B cell (primary cell): ENCODE measurements at regions not wholly inside any gene's neighbourhood (a gene's known extent, or its start where the extent isn't known, plus 50 kb on each side); places are given as distances from the start of the nearest gene placed in this dataset.

Experiments
- EZH2 ChIP-seq: IDR thresholded peaks from 2 replicates; pipeline ENCODE4 v1.6.1; 2012; ENCODE audit warnings: borderline replicate concordance, low read depth, mild to moderate bottlenecking, moderate library complexity, low read length; ENCODE audit not compliant: insufficient read depth, poor library complexity, severe bottlenecking
- TF ChIP-seq, protein P1 (sequence below): fragments of 200-600 bp; IDR thresholded peaks from one replicate; pipeline ENCODE4 v1.8.0; 2022; ENCODE audit warnings: antibody characterized with exemption, mild to moderate bottlenecking

DNA sequence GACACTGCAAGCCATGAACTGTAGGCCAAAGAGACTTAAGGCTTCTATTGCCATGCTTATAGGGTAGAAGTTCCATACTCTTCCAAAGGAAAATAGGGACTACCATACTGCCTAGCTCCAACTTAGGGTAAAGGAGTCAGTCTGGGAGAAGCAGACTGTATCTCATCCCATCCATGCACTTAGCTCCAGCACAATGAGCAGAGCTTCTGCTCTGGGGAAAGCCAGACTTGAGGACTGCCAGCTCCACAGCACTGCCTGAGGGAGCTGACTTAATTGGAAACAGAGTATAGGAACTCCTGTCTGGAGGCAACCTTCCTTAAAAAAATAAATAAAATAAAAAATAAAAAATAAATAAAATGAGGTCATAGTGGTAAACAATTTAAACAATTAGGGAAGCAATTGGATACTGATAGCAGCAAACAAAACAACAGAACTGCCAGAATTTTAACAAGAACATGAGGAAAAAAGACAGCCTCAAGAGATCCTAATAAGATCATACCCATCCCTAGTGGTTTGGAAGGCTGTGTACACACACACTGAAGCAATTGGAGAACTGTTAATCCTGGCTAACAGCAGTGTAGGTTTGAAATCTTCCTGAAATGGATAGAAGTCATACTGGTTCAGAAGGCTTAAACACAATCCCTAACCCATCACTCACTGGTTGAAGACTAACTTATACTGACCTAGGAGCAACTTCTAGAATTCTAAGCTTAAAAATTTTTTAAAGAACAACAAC lies 550.1 kb downstream of the TBC1D4 start:
- TF ChIP-seq, protein P1, sequence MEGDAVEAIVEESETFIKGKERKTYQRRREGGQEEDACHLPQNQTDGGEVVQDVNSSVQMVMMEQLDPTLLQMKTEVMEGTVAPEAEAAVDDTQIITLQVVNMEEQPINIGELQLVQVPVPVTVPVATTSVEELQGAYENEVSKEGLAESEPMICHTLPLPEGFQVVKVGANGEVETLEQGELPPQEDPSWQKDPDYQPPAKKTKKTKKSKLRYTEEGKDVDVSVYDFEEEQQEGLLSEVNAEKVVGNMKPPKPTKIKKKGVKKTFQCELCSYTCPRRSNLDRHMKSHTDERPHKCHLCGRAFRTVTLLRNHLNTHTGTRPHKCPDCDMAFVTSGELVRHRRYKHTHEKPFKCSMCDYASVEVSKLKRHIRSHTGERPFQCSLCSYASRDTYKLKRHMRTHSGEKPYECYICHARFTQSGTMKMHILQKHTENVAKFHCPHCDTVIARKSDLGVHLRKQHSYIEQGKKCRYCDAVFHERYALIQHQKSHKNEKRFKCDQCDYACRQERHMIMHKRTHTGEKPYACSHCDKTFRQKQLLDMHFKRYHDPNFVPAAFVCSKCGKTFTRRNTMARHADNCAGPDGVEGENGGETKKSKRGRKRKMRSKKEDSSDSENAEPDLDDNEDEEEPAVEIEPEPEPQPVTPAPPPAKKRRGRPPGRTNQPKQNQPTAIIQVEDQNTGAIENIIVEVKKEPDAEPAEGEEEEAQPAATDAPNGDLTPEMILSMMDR: no peak
- TF ChIP-seq EZH2: no peak
